SK-N-SH treated with all-trans-retinoic acid at 6 μM for 48 hours (cell line): ENCODE measurements at regions not wholly inside any gene's neighbourhood (a gene's known extent, or its start where the extent isn't known, plus 50 kb on each side); places are given as distances from the start of the nearest gene placed in this dataset.

Experiments used
- ATAC-seq: fragments of 200-7000 bp; cut with Tn5 transposase; 3 replicates; pipeline ENCODE4 v1.9.1; 2020; ENCODE audit warnings: mild to moderate bottlenecking, moderate library complexity
- ARNTL ChIP-seq: fragments of 450-650 bp; formaldehyde crosslinking; IDR thresholded peaks from 2 replicates; pipeline ENCODE4 v1.5.0; 2020; ENCODE audit warnings: low read depth, mild to moderate bottlenecking, moderate library complexity, borderline replicate concordance
- BACH2 ChIP-seq: fragments of 250-450 bp; sonication (Bioruptor Pico); IDR thresholded peaks from 2 replicates; pipeline ENCODE4 v1.9.0; 2021; ENCODE audit warnings: mild to moderate bottlenecking, borderline replicate concordance
- CSDC2 ChIP-seq: fragments of 250-450 bp; sonication (Bioruptor Pico); IDR thresholded peaks from 2 replicates; pipeline ENCODE4 v1.5.0; 2020; ENCODE audit warnings: mild to moderate bottlenecking, moderate library complexity
- CSRNP3 ChIP-seq: fragments of 250-450 bp; sonication (Bioruptor Pico); IDR thresholded peaks from 2 replicates; pipeline ENCODE4 v1.5.1; 2021; ENCODE audit warnings: mild to moderate bottlenecking, moderate library complexity
- ESRRG ChIP-seq: fragments of 250-450 bp; sonication (Bioruptor Pico); IDR thresholded peaks from 2 replicates; pipeline ENCODE4 v1.6.1; 2021; ENCODE audit warnings: mild to moderate bottlenecking
- ISL1 ChIP-seq: fragments of 250-450 bp; sonication (Bioruptor Pico); IDR thresholded peaks from 2 replicates; pipeline ENCODE4 v2.1.2; 2022; ENCODE audit warnings: mild to moderate bottlenecking, moderate library complexity
- OSR1 ChIP-seq: fragments of 250-450 bp; sonication (Bioruptor Pico); IDR thresholded peaks from 2 replicates; pipeline ENCODE4 v1.8.0; 2022; ENCODE audit warnings: moderate library complexity, mild to moderate bottlenecking, inconsistent platforms
- PATZ1 ChIP-seq: fragments of 250-450 bp; sonication (Bioruptor Pico); IDR thresholded peaks from 2 replicates; pipeline ENCODE4 v1.8.0; 2020; ENCODE audit warnings: mild to moderate bottlenecking, moderate library complexity, borderline replicate concordance
- PPARA ChIP-seq: fragments of 250-450 bp; sonication (Bioruptor Pico); IDR thresholded peaks from 2 replicates; pipeline ENCODE4 v1.5.0; 2020; ENCODE audit warnings: mild to moderate bottlenecking, borderline replicate concordance
- RARB ChIP-seq: fragments of 250-450 bp; sonication (Bioruptor Pico); IDR thresholded peaks from 2 replicates; pipeline ENCODE4 v1.8.0; 2021; ENCODE audit warnings: mild to moderate bottlenecking, moderate library complexity
- SNAI2 ChIP-seq: fragments of 250-450 bp; sonication (Bioruptor Pico); IDR thresholded peaks from 2 replicates; pipeline ENCODE4 v1.5.0; 2020; ENCODE audit warnings: mild to moderate bottlenecking, moderate library complexity
- TCF4 ChIP-seq: fragments of 250-450 bp; sonication (Bioruptor Pico); IDR thresholded peaks from 2 replicates; pipeline ENCODE4 v1.8.0; 2021; ENCODE audit warnings: mild to moderate bottlenecking, moderate library complexity, borderline replicate concordance
- TOX ChIP-seq: fragments of 250-450 bp; sonication (Bioruptor Pico); IDR thresholded peaks from 2 replicates; pipeline ENCODE4 v1.8.0; 2021; ENCODE audit warnings: mild to moderate bottlenecking, moderate library complexity, borderline replicate concordance
- TSHZ2 ChIP-seq: fragments of 250-450 bp; sonication (Bioruptor Pico); IDR thresholded peaks from 2 replicates; pipeline ENCODE4 v1.5.0; 2020; ENCODE audit warnings: mild to moderate bottlenecking, moderate library complexity
- ZC3H10 ChIP-seq: fragments of 250-450 bp; sonication (Bioruptor Pico); IDR thresholded peaks from 2 replicates; pipeline ENCODE4 v1.5.1; 2021; ENCODE audit warnings: mild to moderate bottlenecking, moderate library complexity
- ZFP3 ChIP-seq: fragments of 250-450 bp; sonication (Bioruptor Pico); IDR thresholded peaks from 2 replicates; pipeline ENCODE4 v1.5.0; 2020; ENCODE audit warnings: mild to moderate bottlenecking, moderate library complexity
- ZFP30 ChIP-seq: fragments of 450-650 bp; formaldehyde crosslinking; IDR thresholded peaks from 2 replicates; pipeline ENCODE4 v1.5.0; 2022; ENCODE audit warnings: mild to moderate bottlenecking, moderate library complexity
- ZNF70 ChIP-seq: fragments of 450-650 bp; formaldehyde crosslinking; IDR thresholded peaks from 2 replicates; pipeline ENCODE4 v1.5.0; 2020; ENCODE audit warnings: mild to moderate bottlenecking, moderate library complexity
- ZNF8 ChIP-seq: fragments of 450-650 bp; formaldehyde crosslinking; IDR thresholded peaks from 2 replicates; pipeline ENCODE4 v1.5.0; 2020; ENCODE audit warnings: mild to moderate bottlenecking, moderate library complexity
- TF ChIP-seq, protein P1 (sequence below): fragments of 250-450 bp; sonication (Bioruptor Pico); IDR thresholded peaks from 2 replicates; pipeline ENCODE4 v1.5.1; 2020; ENCODE audit warnings: low read depth, mild to moderate bottlenecking, moderate library complexity
- TF ChIP-seq, protein P2 (sequence below): fragments of 250-450 bp; sonication (Bioruptor Pico); IDR thresholded peaks from 2 replicates; pipeline ENCODE4 v1.8.0; 2021; ENCODE audit warnings: low read depth, mild to moderate bottlenecking, moderate library complexity, borderline replicate concordance

DNA sequence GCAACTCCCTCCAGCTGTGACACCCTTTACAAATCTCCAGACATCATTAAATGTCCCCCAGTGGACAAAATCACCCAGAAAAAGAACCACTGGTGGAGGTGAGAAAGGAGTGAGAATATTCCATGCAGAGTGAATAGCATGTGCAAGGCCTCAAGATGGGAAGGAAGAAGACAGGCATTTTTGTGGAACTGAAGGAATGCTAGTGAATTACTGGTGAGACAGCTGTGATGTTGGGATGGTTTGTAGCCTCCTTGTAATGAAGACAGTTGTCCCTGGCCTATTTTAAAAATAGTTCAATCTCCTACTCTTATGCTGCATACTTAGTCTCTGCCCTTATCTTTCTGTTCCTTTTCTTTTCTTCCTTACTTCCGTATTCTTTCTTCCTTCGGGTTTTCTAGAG lies 124.9 kb upstream of the RPS23 start:
- no peak for TF ChIP-seq PATZ1
- TF ChIP-seq ZFP3, result no peak
- no peak for TF ChIP-seq RARB (CRISPR knock-in tag)
- TF ChIP-seq SNAI2 (CRISPR knock-in tag), result no peak
- no peak for TF ChIP-seq ISL1 (CRISPR knock-in tag)
- TF ChIP-seq PPARA (CRISPR knock-in tag), result no peak
- TF ChIP-seq, protein P1, sequence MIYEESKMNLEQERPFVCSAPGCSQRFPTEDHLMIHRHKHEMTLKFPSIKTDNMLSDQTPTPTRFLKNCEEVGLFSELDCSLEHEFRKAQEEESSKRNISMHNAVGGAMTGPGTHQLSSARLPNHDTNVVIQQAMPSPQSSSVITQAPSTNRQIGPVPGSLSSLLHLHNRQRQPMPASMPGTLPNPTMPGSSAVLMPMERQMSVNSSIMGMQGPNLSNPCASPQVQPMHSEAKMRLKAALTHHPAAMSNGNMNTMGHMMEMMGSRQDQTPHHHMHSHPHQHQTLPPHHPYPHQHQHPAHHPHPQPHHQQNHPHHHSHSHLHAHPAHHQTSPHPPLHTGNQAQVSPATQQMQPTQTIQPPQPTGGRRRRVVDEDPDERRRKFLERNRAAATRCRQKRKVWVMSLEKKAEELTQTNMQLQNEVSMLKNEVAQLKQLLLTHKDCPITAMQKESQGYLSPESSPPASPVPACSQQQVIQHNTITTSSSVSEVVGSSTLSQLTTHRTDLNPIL, result no peak
- TF ChIP-seq ARNTL (CRISPR knock-in tag), result no peak
- no peak for TF ChIP-seq TSHZ2 (CRISPR knock-in tag)
- TF ChIP-seq CSDC2, result no peak
- TF ChIP-seq ESRRG (CRISPR knock-in tag), result no peak
- TF ChIP-seq OSR1 (CRISPR knock-in tag), result no peak
- TF ChIP-seq ZFP30 (CRISPR knock-in tag), result no peak
- TF ChIP-seq TOX (CRISPR knock-in tag), result no peak
- no peak for TF ChIP-seq CSRNP3 (CRISPR knock-in tag)
- ATAC-seq, result no peak

GRCh38 chr5:82399111-82399510 lies 121.0 kb upstream of the RPS23 start:
- no peak for ATAC-seq
- TF ChIP-seq, protein P2, sequence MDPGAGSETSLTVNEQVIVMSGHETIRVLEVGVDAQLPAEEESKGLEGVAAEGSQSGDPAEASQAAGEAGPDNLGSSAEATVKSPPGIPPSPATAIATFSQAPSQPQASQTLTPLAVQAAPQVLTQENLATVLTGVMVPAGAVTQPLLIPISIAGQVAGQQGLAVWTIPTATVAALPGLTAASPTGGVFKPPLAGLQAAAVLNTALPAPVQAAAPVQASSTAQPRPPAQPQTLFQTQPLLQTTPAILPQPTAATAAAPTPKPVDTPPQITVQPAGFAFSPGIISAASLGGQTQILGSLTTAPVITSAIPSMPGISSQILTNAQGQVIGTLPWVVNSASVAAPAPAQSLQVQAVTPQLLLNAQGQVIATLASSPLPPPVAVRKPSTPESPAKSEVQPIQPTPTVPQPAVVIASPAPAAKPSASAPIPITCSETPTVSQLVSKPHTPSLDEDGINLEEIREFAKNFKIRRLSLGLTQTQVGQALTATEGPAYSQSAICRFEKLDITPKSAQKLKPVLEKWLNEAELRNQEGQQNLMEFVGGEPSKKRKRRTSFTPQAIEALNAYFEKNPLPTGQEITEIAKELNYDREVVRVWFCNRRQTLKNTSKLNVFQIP, result no peak
- TF ChIP-seq ESRRG (CRISPR knock-in tag) (no peak), SNAI2 (CRISPR knock-in tag) (no peak), ISL1 (CRISPR knock-in tag) (no peak), ZC3H10 (CRISPR knock-in tag) (no peak), OSR1 (CRISPR knock-in tag) (no peak), CSDC2 (no peak), PPARA (CRISPR knock-in tag) (no peak), TCF4 (CRISPR knock-in tag) (no peak), CSRNP3 (CRISPR knock-in tag) (no peak), ZNF70 (CRISPR knock-in tag) (no peak), ZNF8 (CRISPR knock-in tag) (no peak), ZFP30 (CRISPR knock-in tag) (no peak), BACH2 (CRISPR knock-in tag) (no peak), RARB (CRISPR knock-in tag) (no peak)
